SH-SY5Y (cell line): ENCODE measurements at regions not wholly inside any gene's neighbourhood (a gene's known extent, or its start where the extent isn't known, plus 50 kb on each side); places are given as distances from the start of the nearest gene placed in this dataset.

ENCODE experiments used
- GATA2 ChIP-seq: IDR thresholded peaks from 2 replicates; pipeline ENCODE4 v1.6.1; 2011; ENCODE audit warnings: mild to moderate bottlenecking, low read depth, low read length
- GATA3 ChIP-seq: IDR thresholded peaks from 2 replicates; pipeline ENCODE4 v1.6.1; 2011; ENCODE audit warnings: low read depth, mild to moderate bottlenecking, low read length, moderate library complexity

GRCh38 chr20:33929917-33930316, 63.8 kb upstream of the RALY start:
- TF ChIP-seq GATA2: no peak
- TF ChIP-seq GATA3: no peak

GRCh38 chr20:33933469-33933909, 60.2 kb upstream of the RALY start:
- TF ChIP-seq GATA3: no peak

- TF ChIP-seq GATA2: no peak
- TF ChIP-seq GATA3: no peak
Measured at GRCh38 chr20:33936656-33937055, 57.1 kb upstream of the RALY start.

GRCh38 chr20:33940666-33941065, 53.0 kb upstream of the RALY start:
- TF ChIP-seq GATA2 (no peak), GATA3 (no peak)
